GM18508 (cell line): ENCODE measurements at regions not wholly inside any gene's neighbourhood (a gene's known extent, or its start where the extent isn't known, plus 50 kb on each side); places are given as distances from the start of the nearest gene placed in this dataset.
"Not testable (repeated sequence)": the region's sequence is repeated elsewhere in the genome, so short reads cannot be mapped to it uniquely, and the experiment has no call there.

Experiments used
- ATAC-seq: cut with Tn5 transposase; IDR thresholded peaks from one replicate; pipeline ENCODE4 v1.9.1; 2021; ENCODE audit warnings: moderate number of reproducible peaks; ENCODE audit not compliant: insufficient read depth, unreplicated experiment

- no peak for ATAC-seq
These were observed 181.9 kb upstream of the MKLN1 start for GRCh38 chr7:131145770-131146169.

GRCh38 chr7:131147604-131148003, 180.1 kb upstream of the MKLN1 start:
- no peak for ATAC-seq

- no peak for ATAC-seq
These were observed 179.4 kb upstream of the MKLN1 start for GRCh38 chr7:131148258-131148657.

GRCh38 chr7:131148708-131149428, 178.8 kb upstream of the MKLN1 start:
- ATAC-seq = no peak

- no peak for ATAC-seq
These were observed 178.3 kb upstream of the MKLN1 start for GRCh38 chr7:131149429-131149773.

- no peak for ATAC-seq
These were observed 177.8 kb upstream of the MKLN1 start for GRCh38 chr7:131149840-131150239.

GRCh38 chr7:131151034-131151433, 176.6 kb upstream of the MKLN1 start:
- ATAC-seq = no peak

GRCh38 chr7:131152766-131153165, 174.9 kb upstream of the MKLN1 start:
- ATAC-seq = no peak

GRCh38 chr7:131154380-131154779, 173.3 kb upstream of the MKLN1 start:
- ATAC-seq = no peak

- ATAC-seq = no peak
These were observed 170.0 kb upstream of the MKLN1 start for GRCh38 chr7:131157530-131158243.

- not testable (repeated sequence) for ATAC-seq
These were observed 169.4 kb upstream of the MKLN1 start for GRCh38 chr7:131158244-131158636.

GRCh38 chr7:131159961-131160361, 167.7 kb upstream of the MKLN1 start:
- ATAC-seq = no peak

GRCh38 chr7:131161103-131161502, 166.6 kb upstream of the MKLN1 start:
- no peak for ATAC-seq

GRCh38 chr7:131164025-131164925, 163.4 kb upstream of the MKLN1 start:
- ATAC-seq = no peak

GRCh38 chr7:131166066-131166465, 161.6 kb upstream of the MKLN1 start:
- no peak for ATAC-seq

GRCh38 chr7:131170440-131171271, 157.0 kb upstream of the MKLN1 start:
- ATAC-seq = no peak

- no peak for ATAC-seq
These were observed 154.4 kb upstream of the MKLN1 start for GRCh38 chr7:131173145-131173890.

GRCh38 chr7:131174391-131174790, 153.3 kb upstream of the MKLN1 start:
- no peak for ATAC-seq

- ATAC-seq = no peak
These were observed 152.8 kb upstream of the MKLN1 start for GRCh38 chr7:131174855-131175254.
